ENCODE measurements at regions not wholly inside any gene's neighbourhood (a gene's known extent, or its start where the extent isn't known, plus 50 kb on each side); places are given as distances from the start of the nearest gene placed in this dataset.

- no peak for DNase-seq (ENCODE audit: low read depth)
Measured at GRCh38 chr3:23644099-23644498, 161.7 kb upstream of the UBE2E1 start.

DNA sequence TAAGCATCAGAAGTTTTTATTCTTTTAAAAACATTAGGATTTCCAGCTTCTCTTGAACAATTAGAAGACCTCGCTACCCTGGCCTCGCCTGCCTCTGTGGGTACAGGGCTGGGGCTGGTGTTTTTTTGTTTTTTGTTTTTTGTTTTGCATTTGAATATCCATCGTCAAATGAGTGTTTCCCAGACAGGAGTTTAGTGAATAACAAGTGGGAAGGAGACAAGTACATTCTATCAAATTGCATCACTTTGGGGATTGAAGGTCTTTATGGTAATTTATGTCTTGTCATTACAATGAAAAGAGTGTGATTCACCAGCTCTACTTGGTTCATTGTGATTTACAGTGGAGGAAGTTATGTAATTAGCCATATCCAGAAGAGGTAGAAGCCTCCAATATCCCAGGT, 161.1 kb upstream of the UBE2E1 start:
- DNase-seq (ENCODE audit: low read depth) = no peak

- no peak for DNase-seq (ENCODE audit: low read depth)
Measured at GRCh38 chr3:23645533-23646183, 160.1 kb upstream of the UBE2E1 start.

GRCh38 chr3:23646184-23646920, 159.4 kb upstream of the UBE2E1 start:
- DNase-seq (ENCODE audit: low read depth) = no peak

DNA sequence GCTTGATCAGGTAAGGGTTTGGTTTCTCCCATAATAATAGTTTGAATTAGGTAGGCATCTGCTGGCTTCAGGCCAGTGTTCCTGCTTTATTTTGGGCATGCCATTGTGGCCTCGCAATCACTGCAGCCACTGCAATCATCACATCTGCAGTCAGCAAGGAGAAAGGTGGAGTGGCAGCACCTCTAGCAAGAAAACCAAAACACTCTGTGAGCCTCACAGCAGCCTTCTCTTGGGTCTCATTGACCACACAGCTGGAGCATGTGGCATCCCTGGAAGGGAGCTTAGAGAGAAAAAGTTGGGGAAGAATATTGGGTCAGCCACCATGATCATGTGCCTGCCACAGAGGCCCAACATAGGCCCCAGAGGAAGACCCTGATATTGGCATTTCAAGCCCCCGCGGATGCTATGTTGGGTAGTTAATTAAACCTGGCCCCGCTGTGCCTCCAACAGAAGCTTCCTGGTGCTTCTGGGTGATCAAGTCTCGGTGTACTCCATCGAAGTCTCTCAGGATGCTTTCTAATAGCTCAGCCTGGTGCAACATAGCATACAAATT, 158.0 kb upstream of the UBE2E1 start:
- no peak for DNase-seq (ENCODE audit: low read depth)

DNA sequence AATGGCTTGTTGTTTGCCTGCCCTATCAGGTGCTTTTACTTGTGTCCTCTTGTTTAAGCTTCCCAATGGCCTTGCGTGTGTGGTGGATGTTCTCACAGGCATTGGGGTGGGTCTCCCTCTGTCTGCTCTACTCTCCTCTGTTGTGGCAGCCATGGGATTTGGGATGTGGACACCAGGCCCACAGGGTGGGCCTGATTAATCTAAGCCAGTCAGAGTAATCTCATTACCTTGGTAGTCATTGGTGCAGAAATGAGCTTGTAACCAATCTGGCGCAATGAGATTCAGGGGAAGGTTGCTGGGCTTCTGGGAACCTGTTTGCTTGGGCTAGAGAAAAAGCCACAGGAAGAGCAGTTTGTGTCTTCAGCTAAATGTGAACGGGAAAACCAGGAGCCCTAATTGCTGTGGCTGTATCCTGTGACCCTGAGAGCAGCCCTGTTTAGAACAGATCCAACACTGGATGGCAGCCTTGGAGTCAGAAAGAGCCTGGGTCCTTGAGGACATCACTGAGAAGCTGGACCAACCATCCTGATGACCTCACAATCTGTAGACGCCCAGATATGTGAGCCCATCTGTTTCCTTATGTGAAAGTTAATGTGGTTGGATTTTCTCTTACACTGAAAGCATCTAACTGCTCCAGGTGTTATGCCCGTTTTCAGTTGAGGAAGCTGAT, 157.3 kb upstream of the UBE2E1 start:
- DNase-seq (ENCODE audit: low read depth) = no peak

DNA sequence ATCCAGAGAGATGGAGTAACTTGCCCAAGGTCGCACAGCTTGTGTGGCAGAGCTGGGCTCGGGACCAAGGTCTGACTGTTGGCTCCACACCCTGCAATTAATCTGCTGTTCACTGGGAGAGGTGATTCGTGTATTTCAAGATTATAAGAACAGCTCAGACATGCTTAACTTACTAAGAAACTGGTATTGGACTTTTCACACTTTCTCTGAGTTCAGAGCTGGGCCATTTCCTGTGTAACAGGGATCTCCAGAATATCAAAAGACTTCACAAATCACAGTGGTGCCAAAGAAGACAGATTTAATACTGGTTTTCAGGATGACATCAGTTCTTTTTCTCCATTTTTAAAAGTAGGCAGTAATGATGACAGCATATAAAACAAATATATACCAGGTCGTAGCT, 156.8 kb upstream of the UBE2E1 start:
- DNase-seq (ENCODE audit: low read depth) = no peak

DNA sequence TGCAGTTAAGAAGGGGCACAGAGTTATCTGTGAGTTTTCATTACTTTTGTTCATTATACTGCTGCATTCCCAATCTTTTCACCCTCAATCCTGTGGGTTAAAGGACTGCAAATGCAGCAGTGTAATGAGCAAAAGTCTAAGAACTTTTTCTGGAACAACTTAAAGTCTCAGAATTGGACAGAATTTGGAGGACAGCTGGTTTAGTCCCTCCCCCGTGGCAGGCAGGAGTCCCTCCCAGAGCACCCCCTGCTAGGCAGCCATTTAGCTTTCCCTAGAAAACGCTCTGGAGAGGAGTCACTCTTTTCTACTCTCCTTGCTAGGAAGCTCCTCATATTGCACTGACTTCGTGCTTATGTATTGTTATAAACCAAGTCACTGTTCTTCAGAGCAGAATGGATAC, 156.3 kb upstream of the UBE2E1 start:
- no peak for DNase-seq (ENCODE audit: low read depth)

DNA sequence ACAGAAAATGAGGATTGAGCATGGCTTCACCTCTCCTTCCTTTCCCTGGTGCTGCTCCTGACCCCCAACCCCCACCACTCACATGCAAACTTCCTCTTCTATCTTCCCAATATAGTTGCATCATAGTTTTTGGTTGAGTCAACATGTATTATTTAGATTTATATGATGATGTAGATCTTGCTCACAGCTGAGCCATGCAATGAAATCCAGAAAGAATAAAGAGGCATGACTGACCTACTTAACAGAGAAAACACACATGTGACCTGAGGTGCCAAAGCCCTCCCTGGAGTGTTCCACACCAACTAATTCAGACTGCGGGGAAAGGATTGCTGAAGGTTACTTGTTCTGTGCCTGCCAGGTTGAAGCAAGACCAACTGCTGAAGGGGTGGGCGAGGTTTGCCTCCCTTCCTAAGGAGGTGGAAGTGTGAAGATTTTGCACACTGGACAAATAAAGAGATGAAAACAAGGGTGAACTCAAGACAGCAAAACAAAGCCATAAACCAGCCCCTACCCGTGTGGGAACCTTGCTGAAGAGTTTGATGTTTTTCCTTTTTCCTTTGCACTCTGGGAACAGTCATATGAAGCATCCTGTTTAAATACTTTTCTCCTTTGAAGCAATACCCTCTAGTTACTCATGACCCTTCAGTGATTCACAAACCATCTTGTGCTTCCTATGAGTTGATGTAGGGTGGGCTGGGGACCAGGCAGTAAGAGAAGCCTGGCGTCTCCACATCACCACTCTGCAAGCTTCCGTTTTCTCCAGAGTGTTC, 155.2 kb upstream of the UBE2E1 start:
- peak; percentile 72 for DNase-seq (ENCODE audit: low read depth)

DNA sequence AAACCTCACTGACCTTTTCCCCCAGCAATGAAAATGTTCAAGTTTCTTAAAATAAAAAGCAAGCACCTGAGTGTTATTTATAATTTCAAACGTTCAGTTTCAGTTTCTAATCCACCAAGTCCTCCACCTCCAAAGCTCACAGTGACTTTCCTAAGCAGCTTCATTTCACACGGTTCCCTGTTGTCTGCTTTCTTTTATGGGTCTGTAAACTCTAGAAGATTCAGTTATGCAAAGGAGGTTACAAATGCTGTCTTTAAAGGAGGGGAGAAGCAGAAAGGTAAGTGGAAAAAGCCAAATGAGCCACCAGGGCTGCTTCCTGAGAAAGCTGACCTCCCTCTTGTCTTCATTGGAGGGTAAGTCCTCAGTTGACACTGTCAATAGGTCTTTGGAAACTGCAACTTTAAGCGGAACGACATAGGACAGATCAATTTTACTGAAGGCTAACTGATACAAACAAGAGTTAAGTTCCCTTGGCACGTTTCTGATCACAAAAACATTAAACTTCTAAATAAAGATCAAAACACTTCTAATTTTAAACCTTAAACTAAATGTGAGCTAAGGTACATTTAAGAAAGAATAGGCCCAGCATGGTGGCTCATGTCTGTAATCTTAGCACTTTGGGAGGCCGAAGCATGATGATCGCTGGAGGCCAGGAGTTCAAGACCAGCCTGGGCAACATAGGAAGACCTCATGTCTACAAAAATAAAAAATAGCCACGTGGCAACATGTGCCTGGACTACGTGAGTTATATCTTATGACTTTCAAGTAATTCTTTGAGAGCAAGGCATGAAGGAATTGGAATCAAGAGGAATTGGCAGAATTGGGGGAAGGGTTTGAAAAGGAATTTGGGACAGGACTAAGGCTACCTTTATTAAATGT, 151.9 kb upstream of the UBE2E1 start:
- DNase-seq (ENCODE audit: low read depth) = no peak

GRCh38 chr3:23654571-23654970, 151.2 kb upstream of the UBE2E1 start:
- no peak for DNase-seq (ENCODE audit: low read depth)

GRCh38 chr3:23655749-23656148, 150.0 kb upstream of the UBE2E1 start:
- DNase-seq (ENCODE audit: low read depth) = no peak

DNA sequence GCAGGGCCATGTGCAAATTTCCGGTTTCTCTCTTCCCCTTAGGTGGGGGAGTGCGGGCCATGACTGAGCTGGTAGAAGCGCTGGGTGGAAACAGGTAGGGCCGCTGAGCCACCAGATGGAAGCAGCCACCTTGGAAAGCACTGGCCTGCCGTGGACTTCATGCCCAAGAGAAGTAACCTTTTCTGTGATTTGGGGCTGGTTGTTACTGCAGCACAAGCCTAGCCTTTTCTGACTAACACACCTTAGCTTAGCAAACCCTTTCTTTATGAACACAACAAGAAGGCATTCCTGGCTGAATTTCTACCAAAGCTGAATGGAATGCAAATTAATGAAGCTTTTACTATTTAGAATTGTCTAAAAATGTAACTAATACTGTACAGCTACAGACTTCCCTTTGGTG, 149.6 kb upstream of the UBE2E1 start:
- no peak for DNase-seq (ENCODE audit: low read depth)

- no peak for DNase-seq (ENCODE audit: low read depth)
Measured at GRCh38 chr3:23656821-23657220, 148.9 kb upstream of the UBE2E1 start.

- no peak for DNase-seq (ENCODE audit: low read depth)
Measured at GRCh38 chr3:23657647-23658046, 148.1 kb upstream of the UBE2E1 start.

- DNase-seq (ENCODE audit: low read depth) = no peak
Measured at GRCh38 chr3:23659274-23659673, 146.5 kb upstream of the UBE2E1 start.

- no peak for DNase-seq (ENCODE audit: low read depth)
Measured at GRCh38 chr3:23659840-23660430, 145.8 kb upstream of the UBE2E1 start.

GRCh38 chr3:23662079-23662617, 143.6 kb upstream of the UBE2E1 start:
- DNase-seq (ENCODE audit: low read depth) = no peak

DNA sequence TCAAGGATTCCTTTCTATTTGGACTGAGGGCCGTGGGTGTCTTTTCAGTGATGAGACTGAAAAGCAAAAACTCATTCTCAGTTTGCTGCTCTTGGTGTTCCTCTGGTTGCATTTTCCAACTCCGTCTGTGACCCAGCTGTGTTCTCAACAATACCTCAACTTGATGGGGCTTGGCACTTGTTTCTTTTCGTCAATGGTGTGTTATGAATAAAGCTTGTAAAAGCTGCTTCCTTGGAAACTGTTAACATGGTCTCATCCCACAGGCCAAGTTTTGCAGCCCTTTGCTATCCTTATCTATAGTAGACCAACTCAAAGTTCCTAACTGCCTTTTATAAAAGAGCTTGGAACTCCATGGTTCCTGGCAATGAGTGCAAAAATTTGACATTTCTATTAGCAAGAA, 142.5 kb upstream of the UBE2E1 start:
- no peak for DNase-seq (ENCODE audit: low read depth)

GRCh38 chr3:23663661-23664186, 142.0 kb upstream of the UBE2E1 start:
- DNase-seq (ENCODE audit: low read depth) = no peak

All from non-pigmented ciliary epithelial cell (primary cell).